Naive thymus-derived CD4-positive, alpha-beta T cell (primary cell): ENCODE measurements at regions not wholly inside any gene's neighbourhood (a gene's known extent, or its start where the extent isn't known, plus 50 kb on each side); places are given as distances from the start of the nearest gene placed in this dataset.

Source experiments
- ATAC-seq: fragments of 150-1000 bp; cut with Tn5 transposase; 2 replicates; pipeline ENCODE4 v1.10.0; 2021; ENCODE audit warnings: mild to moderate bottlenecking, moderate library complexity
- CTCF ChIA-PET: fragments of 350-600 bp; sonication (Branson Sonifier 250); formaldehyde crosslinking; loops from one replicate; lab custom pipeline; 2021; ENCODE audit warnings: antibody characterized with exemption; lab: Charles Lee
- POLR2A ChIA-PET: fragments of 350-600 bp; sonication (Branson Sonifier 250); formaldehyde crosslinking; loops from one replicate; lab custom pipeline; 2021; ENCODE audit warnings: antibody characterized with exemption, inconsistent platforms; lab: Charles Lee
- DNase-seq, 9 donors: peaks; one replicate each; pipeline versions ENCODE4 v3.0.0 to v3.0.0-alpha.2; 2020 to 2022; ENCODE audit warnings: mixed read lengths in 1 of 9
- H3K27ac ChIP-seq: one replicate; pipeline ENCODE4 v1.7.0; 2013; ENCODE audit warnings: mild to moderate bottlenecking, low read depth, low read length, moderate library complexity
- H3K27me3 ChIP-seq, 2 donors: one replicate each; pipeline ENCODE4 v1.7.0; 2013; ENCODE audit warnings: low read length in 2 of 2, mild to moderate bottlenecking in 2 of 2, moderate library complexity in 2 of 2; ENCODE audit not compliant: control insufficient read depth in 2 of 2, insufficient read depth in 2 of 2
- H3K36me3 ChIP-seq, 3 experiments: 1 replicate in 2 of 3; 2 replicates in 1 of 3; pipeline ENCODE4 v1.7.0; 2013; ENCODE audit warnings: low read length in 3 of 3, mild to moderate bottlenecking in 3 of 3, moderate library complexity in 1 of 3; ENCODE audit not compliant: insufficient read depth in 3 of 3, control insufficient read depth in 2 of 3
- H3K4me1 ChIP-seq, 2 donors: one replicate each; pipeline ENCODE4 v1.7.0; 2013; ENCODE audit warnings: low read length in 2 of 2, mild to moderate bottlenecking in 2 of 2, moderate library complexity in 1 of 2; ENCODE audit not compliant: control insufficient read depth in 2 of 2, insufficient read depth in 2 of 2
- H3K4me3 ChIP-seq: 2 replicates; pipeline ENCODE4 v1.7.0; 2013; ENCODE audit warnings: mild to moderate bottlenecking, low read length
- H3K9me3 ChIP-seq, 3 experiments: 1 replicate in 2 of 3; 2 replicates in 1 of 3; pipeline ENCODE4 v1.7.0; 2013; ENCODE audit warnings: low read length in 3 of 3; ENCODE audit not compliant: control insufficient read depth in 2 of 3
- H3K27ac Mint-ChIP-seq, 9 donors: one replicate each; pipeline ENCODE4 v1.8.0; 2020 to 2022; ENCODE audit warnings: mixed read lengths in 9 of 9, mild to moderate bottlenecking in 8 of 9, moderate library complexity in 5 of 9, inconsistent platforms in 2 of 9
- H3K27me3 Mint-ChIP-seq, 5 donors: one replicate each; pipeline ENCODE4 v1.8.0; 2021 to 2022; ENCODE audit warnings: mixed read lengths in 5 of 5, mild to moderate bottlenecking in 1 of 5
- H3K36me3 Mint-ChIP-seq, 5 donors: one replicate each; pipeline ENCODE4 v1.8.0; 2020 to 2022; ENCODE audit warnings: mixed read lengths in 5 of 5, mild to moderate bottlenecking in 3 of 5, inconsistent platforms in 1 of 5
- H3K4me1 Mint-ChIP-seq, 7 donors: one replicate each; pipeline ENCODE4 v1.8.0; 2020 to 2022; ENCODE audit warnings: mixed read lengths in 7 of 7, mild to moderate bottlenecking in 3 of 7, inconsistent platforms in 1 of 7
- H3K4me3 Mint-ChIP-seq, 10 donors: one replicate each; pipeline ENCODE4 v1.8.0; 2020 to 2022; ENCODE audit warnings: mild to moderate bottlenecking in 10 of 10, mixed read lengths in 10 of 10, moderate library complexity in 6 of 10, inconsistent platforms in 2 of 10
- H3K9me3 Mint-ChIP-seq, 11 donors: one replicate each; pipeline ENCODE4 v1.8.0; 2020 to 2022; ENCODE audit warnings: mixed read lengths in 11 of 11, mild to moderate bottlenecking in 4 of 11, inconsistent platforms in 1 of 11, moderate library complexity in 1 of 11
- intact Hi-C, 2 donors: fragments of 100-400 bp; cut with micrococcal nuclease; formaldehyde crosslinking; loops; one replicate each; pipeline ENCODE4 v1.15.1; 2023

- no peaks in the 10 kb centered on the region for H3K27me3 ChIP-seq
- intact Hi-C loops: loop anchor here (5.0 kb wide), 2 partner anchors 46 to 176 kb away; partner anchors contain the start of gene SAMSN1 (in 1 of the 2)
- no peaks in the 10 kb centered on the region for H3K36me3 ChIP-seq
- H3K36me3 Mint-ChIP-seq: peaks cover 0 to 7% (median 0%) of the 10 kb centered on the region in 5 donors
- no peak overlapping the region for H3K27ac ChIP-seq
- no peaks in the 10 kb centered on the region for H3K9me3 ChIP-seq
- H3K27ac Mint-ChIP-seq: peak overlapping the region in 1 of 9 donors; percentile 71
- H3K4me1 ChIP-seq: no peaks in the 10 kb centered on the region
- ChIA-PET POLR2A (no interaction called here), CTCF (no interaction called here)
- H3K4me3 ChIP-seq: no peak overlapping the region
- no peaks in the 10 kb centered on the region for H3K27me3 Mint-ChIP-seq
- peaks cover 0 to 10% (median 0%) of the 10 kb centered on the region in 11 donors for H3K9me3 Mint-ChIP-seq
- DNase-seq: no peak
- no peak overlapping the region for H3K4me3 Mint-ChIP-seq
- H3K4me1 Mint-ChIP-seq: peaks cover 0 to 31% (median 5%) of the 10 kb centered on the region in 7 donors
- no peak for ATAC-seq
Observed at GRCh38 chr21:14722841-14723483, 176.8 kb upstream of the SAMSN1 start.

GRCh38 chr21:14720237-14720636 is 174.1 kb upstream of the SAMSN1 start:
- Histone ChIP-seq H3K27ac (no peak overlapping the region), H3K27me3 (no peaks in the 10 kb centered on the region), H3K4me3 (no peak overlapping the region), H3K9me3 (no peaks in the 10 kb centered on the region), H3K4me1 (no peaks in the 10 kb centered on the region), H3K36me3 (no peaks in the 10 kb centered on the region)
- Mint-ChIP-seq H3K4me3 (no peak overlapping the region), H3K4me1 (peaks cover 0 to 25% (median 5%) of the 10 kb centered on the region in 7 donors), H3K27me3 (no peaks in the 10 kb centered on the region), H3K27ac (no peak overlapping the region), H3K36me3 (peaks cover 0 to 16% (median 0%) of the 10 kb centered on the region in 5 donors), H3K9me3 (peaks cover 0 to 10% (median 0%) of the 10 kb centered on the region in 11 donors)
- ChIA-PET POLR2A (no interaction called here), CTCF (interaction anchor here (1.2 kb wide), 1 partner anchor 18 kb away, joined by 3 read pairs; no protein-coding TSS in a partner anchor)
- DNase-seq (no peak), ATAC-seq (no peak)
- intact Hi-C loops: loop anchor here (5.0 kb wide), 2 partner anchors 43 to 173 kb away; partner anchors contain the start of gene SAMSN1 (in 1 of the 2)

- Histone ChIP-seq H3K27ac (no peak overlapping the region), H3K27me3 (no peaks in the 10 kb centered on the region), H3K36me3 (no peaks in the 10 kb centered on the region), H3K9me3 (no peaks in the 10 kb centered on the region), H3K4me3 (no peak overlapping the region), H3K4me1 (no peaks in the 10 kb centered on the region)
- Mint-ChIP-seq H3K9me3 (peaks cover 0 to 10% (median 0%) of the 10 kb centered on the region in 11 donors), H3K27me3 (no peaks in the 10 kb centered on the region), H3K36me3 (peaks cover 0 to 18% (median 0%) of the 10 kb centered on the region in 5 donors), H3K4me3 (no peak overlapping the region), H3K27ac (no peak overlapping the region), H3K4me1 (peaks cover 0 to 25% (median 5%) of the 10 kb centered on the region in 7 donors)
- no peak for ATAC-seq
- DNase-seq: no peak
- intact Hi-C loops: loop anchor here in 1 of 2 donors (1.0 kb wide), 1 partner anchor 14 kb away; no protein-coding TSS in a partner anchor
- ChIA-PET CTCF (interaction anchor here (1.3 kb wide), 1 partner anchor 764 kb away, joined by 3 read pairs; no protein-coding TSS in a partner anchor), POLR2A (no interaction called here)
Observed at GRCh38 chr21:14718951-14719350, 172.8 kb upstream of the SAMSN1 start.

- CTCF ChIA-PET: no interaction called here
- H3K4me3 ChIP-seq: no peak overlapping the region
- H3K27me3 Mint-ChIP-seq: no peaks in the 10 kb centered on the region
Observed at GRCh38 chr21:14716761-14717396, 170.8 kb upstream of the SAMSN1 start.

GRCh38 chr21:14713109-14713508 is 167.0 kb upstream of the SAMSN1 start:
- ATAC-seq (no peak), DNase-seq (no peak)
- Mint-ChIP-seq H3K36me3 (peaks cover 5 to 27% (median 6%) of the 10 kb centered on the region in 5 donors), H3K4me3 (no peak overlapping the region), H3K27ac (no peak overlapping the region), H3K27me3 (no peaks in the 10 kb centered on the region), H3K9me3 (peaks cover 0 to 31% (median 11%) of the 10 kb centered on the region in 11 donors), H3K4me1 (peaks cover 0 to 14% (median 0%) of the 10 kb centered on the region in 7 donors)
- Histone ChIP-seq H3K27me3 (no peaks in the 10 kb centered on the region), H3K36me3 (no peaks in the 10 kb centered on the region), H3K4me3 (no peak overlapping the region), H3K9me3 (no peaks in the 10 kb centered on the region), H3K27ac (no peak overlapping the region), H3K4me1 (no peaks in the 10 kb centered on the region)
- ChIA-PET CTCF (no interaction called here), POLR2A (no interaction called here)
- intact Hi-C loops: loop anchor here in 1 of 2 donors (5.0 kb wide), 2 partner anchors 36 to 49 kb away; no protein-coding TSS in a partner anchor

More at GRCh38 chr21:14716761-14717396, 170.8 kb upstream of the SAMSN1 start:
- intact Hi-C loops: no loop called here
- Mint-ChIP-seq H3K27ac (no peak overlapping the region), H3K9me3 (peaks cover 0 to 21% (median 7%) of the 10 kb centered on the region in 11 donors), H3K4me1 (peaks cover 0 to 21% (median 5%) of the 10 kb centered on the region in 7 donors), H3K4me3 (no peak overlapping the region), H3K36me3 (peaks cover 4 to 20% (median 5%) of the 10 kb centered on the region in 5 donors)
- POLR2A ChIA-PET: no interaction called here
- Histone ChIP-seq H3K4me1 (no peaks in the 10 kb centered on the region), H3K27ac (no peak overlapping the region), H3K9me3 (no peaks in the 10 kb centered on the region), H3K27me3 (no peaks in the 10 kb centered on the region), H3K36me3 (no peaks in the 10 kb centered on the region)
- DNase-seq (no peak), ATAC-seq (no peak)

- no peak overlapping the region for H3K4me3 ChIP-seq
- Mint-ChIP-seq H3K27me3 (no peaks in the 10 kb centered on the region), H3K4me1 (peaks cover 0 to 11% (median 0%) of the 10 kb centered on the region in 7 donors), H3K27ac (no peak overlapping the region), H3K9me3 (peaks cover 0 to 34% (median 11%) of the 10 kb centered on the region in 11 donors), H3K4me3 (no peak overlapping the region), H3K36me3 (peaks cover 5 to 27% (median 6%) of the 10 kb centered on the region in 5 donors)
- H3K36me3 ChIP-seq: no peaks in the 10 kb centered on the region
- intact Hi-C loops: loop anchor here in 1 of 2 donors (5.0 kb wide), 2 partner anchors 35 to 50 kb away; no protein-coding TSS in a partner anchor
- ATAC-seq: no peak
- DNase-seq: no peak
- H3K9me3 ChIP-seq: no peaks in the 10 kb centered on the region
- no peaks in the 10 kb centered on the region for H3K4me1 ChIP-seq
- H3K27me3 ChIP-seq: no peaks in the 10 kb centered on the region
- ChIA-PET POLR2A (no interaction called here), CTCF (interaction anchor here (1.3 kb wide), 1 partner anchor 26 kb away, joined by 3 read pairs; no protein-coding TSS in a partner anchor)
- no peak overlapping the region for H3K27ac ChIP-seq
Observed at GRCh38 chr21:14712121-14712715, 166.1 kb upstream of the SAMSN1 start.
